ENCODE measurements at regions not wholly inside any gene's neighbourhood (a gene's known extent, or its start where the extent isn't known, plus 50 kb on each side); places are given as distances from the start of the nearest gene placed in this dataset.

DNA sequence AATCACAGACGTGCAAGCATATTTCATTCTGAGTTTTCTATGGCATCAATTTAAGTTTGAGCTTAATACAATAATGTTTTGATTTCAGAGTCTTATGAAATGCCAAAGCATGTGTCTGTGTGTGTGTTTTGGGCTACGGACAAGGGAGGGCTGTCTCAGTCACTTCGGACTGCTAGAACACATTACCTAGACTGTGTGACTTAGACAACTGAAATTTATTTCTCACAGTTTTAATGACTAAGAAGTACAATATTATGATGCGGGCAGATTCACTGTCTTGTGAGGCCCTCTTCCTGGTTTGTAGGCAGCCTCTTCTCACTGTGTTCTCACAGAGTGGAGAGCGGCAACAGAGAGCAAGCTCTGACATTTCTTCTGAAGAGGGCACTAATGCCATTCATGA is 1202.0 kb downstream of the EFNB2 start:
- peaks cover 15% of the 10 kb centered on the region for H3K9me3 Mint-ChIP-seq
- H3K4me1 Mint-ChIP-seq: peaks cover 3% of the 10 kb centered on the region
- TF ChIP-seq, protein P1, sequence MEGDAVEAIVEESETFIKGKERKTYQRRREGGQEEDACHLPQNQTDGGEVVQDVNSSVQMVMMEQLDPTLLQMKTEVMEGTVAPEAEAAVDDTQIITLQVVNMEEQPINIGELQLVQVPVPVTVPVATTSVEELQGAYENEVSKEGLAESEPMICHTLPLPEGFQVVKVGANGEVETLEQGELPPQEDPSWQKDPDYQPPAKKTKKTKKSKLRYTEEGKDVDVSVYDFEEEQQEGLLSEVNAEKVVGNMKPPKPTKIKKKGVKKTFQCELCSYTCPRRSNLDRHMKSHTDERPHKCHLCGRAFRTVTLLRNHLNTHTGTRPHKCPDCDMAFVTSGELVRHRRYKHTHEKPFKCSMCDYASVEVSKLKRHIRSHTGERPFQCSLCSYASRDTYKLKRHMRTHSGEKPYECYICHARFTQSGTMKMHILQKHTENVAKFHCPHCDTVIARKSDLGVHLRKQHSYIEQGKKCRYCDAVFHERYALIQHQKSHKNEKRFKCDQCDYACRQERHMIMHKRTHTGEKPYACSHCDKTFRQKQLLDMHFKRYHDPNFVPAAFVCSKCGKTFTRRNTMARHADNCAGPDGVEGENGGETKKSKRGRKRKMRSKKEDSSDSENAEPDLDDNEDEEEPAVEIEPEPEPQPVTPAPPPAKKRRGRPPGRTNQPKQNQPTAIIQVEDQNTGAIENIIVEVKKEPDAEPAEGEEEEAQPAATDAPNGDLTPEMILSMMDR (IDR thresholded peaks at IDR 0.05; ENCODE audit: unreplicated experiment in 3 of 3): no peak
- H3K27ac Mint-ChIP-seq: no peak overlapping the region
- H3K27me3 Mint-ChIP-seq (ENCODE audit: low read depth): no peaks in the 10 kb centered on the region
- H3K36me3 Mint-ChIP-seq (ENCODE audit: low read depth): peaks cover 5% of the 10 kb centered on the region
- H3K4me3 Mint-ChIP-seq: no peak overlapping the region

- peaks cover 3% of the 10 kb centered on the region for H3K4me1 Mint-ChIP-seq
Measured at GRCh38 chr13:105329359-105329758, 1206.1 kb downstream of the EFNB2 start.

GRCh38 chr13:105328212-105328611 is 1207.2 kb downstream of the EFNB2 start:
- peaks cover 12% of the 10 kb centered on the region for H3K9me3 Mint-ChIP-seq
- H3K36me3 Mint-ChIP-seq (ENCODE audit: low read depth): peaks cover 5% of the 10 kb centered on the region
- no peak overlapping the region for H3K27ac Mint-ChIP-seq
- TF ChIP-seq, protein P1 (IDR thresholded peaks at IDR 0.05; ENCODE audit: unreplicated experiment in 3 of 3): no peak
- H3K4me1 Mint-ChIP-seq: peaks cover 3% of the 10 kb centered on the region
- no peak overlapping the region for H3K4me3 Mint-ChIP-seq
- H3K27me3 Mint-ChIP-seq (ENCODE audit: low read depth): no peaks in the 10 kb centered on the region

More at GRCh38 chr13:105329359-105329758, 1206.1 kb downstream of the EFNB2 start:
- Mint-ChIP-seq H3K27ac (no peak overlapping the region), H3K27me3 (ENCODE audit: low read depth) (no peaks in the 10 kb centered on the region), H3K36me3 (ENCODE audit: low read depth) (peaks cover 5% of the 10 kb centered on the region), H3K9me3 (peaks cover 12% of the 10 kb centered on the region), H3K4me3 (no peak overlapping the region)
- TF ChIP-seq, protein P1 (IDR thresholded peaks at IDR 0.05; ENCODE audit: unreplicated experiment in 3 of 3): no peak

GRCh38 chr13:105327581-105328126 is 1207.8 kb downstream of the EFNB2 start:
- Mint-ChIP-seq H3K4me3 (no peak overlapping the region), H3K27ac (no peak overlapping the region), H3K36me3 (ENCODE audit: low read depth) (peaks cover 5% of the 10 kb centered on the region), H3K9me3 (peaks cover 12% of the 10 kb centered on the region), H3K27me3 (ENCODE audit: low read depth) (no peaks in the 10 kb centered on the region), H3K4me1 (peaks cover 3% of the 10 kb centered on the region)
- TF ChIP-seq, protein P1 (IDR thresholded peaks at IDR 0.05; ENCODE audit: unreplicated experiment in 3 of 3): no peak

DNA sequence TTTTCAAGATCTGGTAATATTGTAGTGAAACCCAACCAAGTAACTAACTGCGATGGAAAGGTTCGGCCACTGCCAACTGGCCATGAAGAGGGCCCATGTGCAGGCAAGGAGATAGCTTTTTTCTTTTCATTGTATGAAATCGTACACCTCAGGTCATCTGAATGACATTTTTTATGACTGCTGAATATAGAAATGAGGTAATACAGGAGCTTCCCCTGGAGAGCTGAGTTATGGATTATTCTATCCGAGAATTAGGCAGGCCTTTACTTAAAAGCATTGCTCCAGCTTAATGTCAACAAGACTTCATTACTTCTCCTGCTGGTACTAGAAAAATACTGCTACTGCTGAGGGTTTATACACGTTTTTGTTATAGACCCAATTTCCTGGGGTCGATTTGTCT is 1215.6 kb downstream of the EFNB2 start:
- no peaks in the 10 kb centered on the region for H3K9me3 Mint-ChIP-seq
- H3K4me3 Mint-ChIP-seq: no peak overlapping the region
- TF ChIP-seq, protein P1 (IDR thresholded peaks at IDR 0.05; ENCODE audit: unreplicated experiment in 3 of 3): no peak
- H3K27me3 Mint-ChIP-seq (ENCODE audit: low read depth): no peaks in the 10 kb centered on the region
- H3K4me1 Mint-ChIP-seq: no peaks in the 10 kb centered on the region
- no peaks in the 10 kb centered on the region for H3K36me3 Mint-ChIP-seq (ENCODE audit: low read depth)
- H3K27ac Mint-ChIP-seq: no peak overlapping the region

GRCh38 chr13:105316731-105317130 is 1218.7 kb downstream of the EFNB2 start:
- H3K4me3 Mint-ChIP-seq: no peak overlapping the region
- TF ChIP-seq, protein P1 (IDR thresholded peaks at IDR 0.05; ENCODE audit: unreplicated experiment in 3 of 3): no peak
- no peak overlapping the region for H3K27ac Mint-ChIP-seq
- H3K4me1 Mint-ChIP-seq: no peaks in the 10 kb centered on the region
- H3K9me3 Mint-ChIP-seq: peaks cover 2% of the 10 kb centered on the region
- H3K36me3 Mint-ChIP-seq (ENCODE audit: low read depth): no peaks in the 10 kb centered on the region
- no peaks in the 10 kb centered on the region for H3K27me3 Mint-ChIP-seq (ENCODE audit: low read depth)
